ENCODE measurements at regions not wholly inside any gene's neighbourhood (a gene's known extent, or its start where the extent isn't known, plus 50 kb on each side); places are given as distances from the start of the nearest gene placed in this dataset.

DNA sequence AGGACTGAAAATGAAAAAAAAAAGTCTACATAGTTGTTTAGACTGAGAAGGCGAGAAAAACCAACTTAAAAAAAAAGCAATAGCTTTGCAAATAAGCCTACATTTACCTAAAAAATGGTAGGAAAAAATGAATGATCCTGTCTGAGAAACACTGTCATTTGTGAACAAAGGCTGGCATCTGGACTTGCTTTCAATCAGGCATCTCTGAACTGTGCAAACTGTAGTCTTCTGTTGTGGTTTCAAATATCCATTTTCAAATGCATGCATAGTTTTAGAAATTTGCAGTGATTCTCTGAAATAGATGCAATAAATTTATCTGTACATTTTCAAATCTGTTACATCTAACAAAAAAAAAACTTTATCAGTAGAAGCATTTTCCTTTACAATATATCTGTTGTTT is 106.1 kb upstream of the LUZP2 start:
- Histone ChIP-seq H3K4me1 (ENCODE audit: control insufficient read depth, extremely low read depth, insufficient read depth, low read length) (peaks cover 6% of the 10 kb centered on the region), H3K9me1 (ENCODE audit: control insufficient read depth, extremely low read depth, insufficient read depth, low read length) (no peaks in the 10 kb centered on the region), H4K20me1 (ENCODE audit: control insufficient read depth, extremely low read depth, insufficient read depth, low read length) (no peaks in the 10 kb centered on the region), H3K27me3 (ENCODE audit: control insufficient read depth, extremely low read depth, insufficient read depth, low read length) (no peaks in the 10 kb centered on the region), H2AFZ (ENCODE audit: control insufficient read depth, low read length) (no peak overlapping the region), H3K4me3 (ENCODE audit: control insufficient read depth in 2 of 3, extremely low read depth in 1 of 3, insufficient read depth in 2 of 3, low read depth in 1 of 3, low read length in 3 of 3) (no peak overlapping the region), H3K9ac (ENCODE audit: control insufficient read depth, extremely low read depth, insufficient read depth, low read length) (no peak overlapping the region), H3K36me3 (ENCODE audit: control insufficient read depth in 2 of 2, extremely low read depth in 1 of 2, insufficient read depth in 2 of 2, low read length in 2 of 2) (no peaks in the 10 kb centered on the region), H3K27ac (ENCODE audit: control insufficient read depth, insufficient read depth, low read length) (no peak overlapping the region), H3K9me3 (ENCODE audit: control insufficient read depth, low read depth, low read length) (no peaks in the 10 kb centered on the region), H3K79me2 (ENCODE audit: control insufficient read depth, insufficient read depth, low read length) (no peaks in the 10 kb centered on the region), H3K4me2 (ENCODE audit: control insufficient read depth, extremely low read depth, insufficient read depth, low read depth, low read length) (no peak overlapping the region)
- dilution Hi-C loops (cut with MboI; ENCODE audit: extremely low pct_ligation_motif_present, low sequenced_read_pairs) = no loop called here
- DNase-seq (ENCODE audit: low read depth, low spot score) = no peak
- no peak for FAIRE-seq
- TF ChIP-seq EZH2 (IDR thresholded peaks at IDR 0.05; ENCODE audit: low read length) = no peak
- TF ChIP-seq, protein P1, sequence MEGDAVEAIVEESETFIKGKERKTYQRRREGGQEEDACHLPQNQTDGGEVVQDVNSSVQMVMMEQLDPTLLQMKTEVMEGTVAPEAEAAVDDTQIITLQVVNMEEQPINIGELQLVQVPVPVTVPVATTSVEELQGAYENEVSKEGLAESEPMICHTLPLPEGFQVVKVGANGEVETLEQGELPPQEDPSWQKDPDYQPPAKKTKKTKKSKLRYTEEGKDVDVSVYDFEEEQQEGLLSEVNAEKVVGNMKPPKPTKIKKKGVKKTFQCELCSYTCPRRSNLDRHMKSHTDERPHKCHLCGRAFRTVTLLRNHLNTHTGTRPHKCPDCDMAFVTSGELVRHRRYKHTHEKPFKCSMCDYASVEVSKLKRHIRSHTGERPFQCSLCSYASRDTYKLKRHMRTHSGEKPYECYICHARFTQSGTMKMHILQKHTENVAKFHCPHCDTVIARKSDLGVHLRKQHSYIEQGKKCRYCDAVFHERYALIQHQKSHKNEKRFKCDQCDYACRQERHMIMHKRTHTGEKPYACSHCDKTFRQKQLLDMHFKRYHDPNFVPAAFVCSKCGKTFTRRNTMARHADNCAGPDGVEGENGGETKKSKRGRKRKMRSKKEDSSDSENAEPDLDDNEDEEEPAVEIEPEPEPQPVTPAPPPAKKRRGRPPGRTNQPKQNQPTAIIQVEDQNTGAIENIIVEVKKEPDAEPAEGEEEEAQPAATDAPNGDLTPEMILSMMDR (optimal IDR thresholded peaks at IDR 0.05 in 1 of 3, IDR thresholded peaks at IDR 0.05 in 1 of 3, conservative IDR thresholded peaks at IDR 0.05 in 1 of 3; ENCODE audit: extremely low read depth in 1 of 3, insufficient read depth in 2 of 3, low read length in 3 of 3) = no peak

DNA sequence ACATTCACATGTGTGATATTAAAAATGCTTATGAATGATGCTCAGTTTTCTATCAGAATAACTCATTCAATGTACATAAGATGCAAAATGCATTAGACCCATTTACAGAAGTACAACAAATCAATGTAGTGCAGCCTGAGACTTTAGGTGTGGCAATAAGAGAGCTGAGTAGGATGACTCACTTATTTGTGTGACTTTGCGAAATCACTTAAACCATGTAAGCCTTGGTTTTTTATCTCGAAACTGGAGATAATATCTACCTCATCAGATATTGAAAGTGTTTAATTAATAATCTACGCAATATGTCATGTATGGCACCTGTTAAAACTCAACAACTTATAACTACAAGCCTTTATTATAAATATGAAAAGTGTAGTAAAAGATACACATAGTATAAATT is 105.7 kb upstream of the LUZP2 start:
- no peaks in the 10 kb centered on the region for H3K36me3 ChIP-seq (ENCODE audit: control insufficient read depth in 2 of 2, extremely low read depth in 1 of 2, insufficient read depth in 2 of 2, low read length in 2 of 2)
- peak overlapping the region; percentile 37 for H3K4me2 ChIP-seq (ENCODE audit: control insufficient read depth, extremely low read depth, insufficient read depth, low read depth, low read length)
- H4K20me1 ChIP-seq (ENCODE audit: control insufficient read depth, extremely low read depth, insufficient read depth, low read length) = no peaks in the 10 kb centered on the region
- no peaks in the 10 kb centered on the region for H3K79me2 ChIP-seq (ENCODE audit: control insufficient read depth, insufficient read depth, low read length)
- H3K4me3 ChIP-seq (ENCODE audit: control insufficient read depth in 2 of 3, extremely low read depth in 1 of 3, insufficient read depth in 2 of 3, low read depth in 1 of 3, low read length in 3 of 3) = no peak overlapping the region
- H3K4me1 ChIP-seq (ENCODE audit: control insufficient read depth, extremely low read depth, insufficient read depth, low read length) = peaks cover 6% of the 10 kb centered on the region
- no peak overlapping the region for H3K27ac ChIP-seq (ENCODE audit: control insufficient read depth, insufficient read depth, low read length)
- TF ChIP-seq, protein P1 (optimal IDR thresholded peaks at IDR 0.05 in 1 of 3, IDR thresholded peaks at IDR 0.05 in 1 of 3, conservative IDR thresholded peaks at IDR 0.05 in 1 of 3; ENCODE audit: extremely low read depth in 1 of 3, insufficient read depth in 2 of 3, low read length in 3 of 3) = no peak
- no peak for TF ChIP-seq EZH2 (IDR thresholded peaks at IDR 0.05; ENCODE audit: low read length)
- H3K9me3 ChIP-seq (ENCODE audit: control insufficient read depth, low read depth, low read length) = no peaks in the 10 kb centered on the region
- no peak overlapping the region for H2AFZ ChIP-seq (ENCODE audit: control insufficient read depth, low read length)
- no peak for DNase-seq (ENCODE audit: low read depth, low spot score)
- H3K27me3 ChIP-seq (ENCODE audit: control insufficient read depth, extremely low read depth, insufficient read depth, low read length) = no peaks in the 10 kb centered on the region
- peak; percentile 26 for FAIRE-seq
- dilution Hi-C loops (cut with MboI; ENCODE audit: extremely low pct_ligation_motif_present, low sequenced_read_pairs) = no loop called here
- no peaks in the 10 kb centered on the region for H3K9me1 ChIP-seq (ENCODE audit: control insufficient read depth, extremely low read depth, insufficient read depth, low read length)
- no peak overlapping the region for H3K9ac ChIP-seq (ENCODE audit: control insufficient read depth, extremely low read depth, insufficient read depth, low read length)
